GM23248 (cell line): ENCODE measurements at regions not wholly inside any gene's neighbourhood (a gene's known extent, or its start where the extent isn't known, plus 50 kb on each side); places are given as distances from the start of the nearest gene placed in this dataset.

ENCODE experiments used
- EZH2 ChIP-seq: fragments of 200-600 bp; sonication (generic); IDR thresholded peaks from 2 replicates; pipeline ENCODE4 v1.6.1; 2018; ENCODE audit warnings: antibody characterized with exemption, mild to moderate bottlenecking; ENCODE audit not compliant: insufficient read depth, poor library complexity, severe bottlenecking
- EZH2phosphoT487 ChIP-seq: fragments of 200-600 bp; sonication (generic); IDR thresholded peaks from 2 replicates; pipeline ENCODE4 v1.6.1; 2018; ENCODE audit warnings: antibody characterized with exemption, moderate library complexity, mild to moderate bottlenecking, low read depth; ENCODE audit not compliant: insufficient read depth

DNA sequence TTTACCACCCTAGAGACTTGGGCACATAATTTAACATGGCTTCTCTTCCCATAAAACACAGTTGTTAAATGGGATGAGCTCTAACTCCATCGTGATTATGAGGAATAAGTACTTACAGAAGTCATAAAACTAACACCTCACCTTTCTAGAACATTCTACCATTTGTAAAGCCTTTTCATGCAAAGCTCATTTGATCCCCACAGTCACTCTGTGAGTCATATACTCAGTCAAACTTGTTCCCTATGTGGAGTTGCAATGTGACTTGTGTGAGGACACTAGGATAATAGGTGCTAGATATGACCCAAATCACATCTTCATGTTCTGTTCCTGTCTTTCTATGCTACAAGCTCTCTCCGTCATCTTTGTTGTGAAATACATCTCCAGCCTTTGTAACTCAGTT is 371.7 kb downstream of the WDR11 start:
- TF ChIP-seq EZH2 (no peak), EZH2phosphoT487 (no peak)
